DMS79 treated with DMSO at 0.1 percent for 48 hours (cell line): ENCODE measurements at regions not wholly inside any gene's neighbourhood (a gene's known extent, or its start where the extent isn't known, plus 50 kb on each side); places are given as distances from the start of the nearest gene placed in this dataset.

Experiments used
- DNase-seq: peaks from one replicate; lab custom pipeline; 2025; lab: John Stamatoyannopoulos, UW

DNA sequence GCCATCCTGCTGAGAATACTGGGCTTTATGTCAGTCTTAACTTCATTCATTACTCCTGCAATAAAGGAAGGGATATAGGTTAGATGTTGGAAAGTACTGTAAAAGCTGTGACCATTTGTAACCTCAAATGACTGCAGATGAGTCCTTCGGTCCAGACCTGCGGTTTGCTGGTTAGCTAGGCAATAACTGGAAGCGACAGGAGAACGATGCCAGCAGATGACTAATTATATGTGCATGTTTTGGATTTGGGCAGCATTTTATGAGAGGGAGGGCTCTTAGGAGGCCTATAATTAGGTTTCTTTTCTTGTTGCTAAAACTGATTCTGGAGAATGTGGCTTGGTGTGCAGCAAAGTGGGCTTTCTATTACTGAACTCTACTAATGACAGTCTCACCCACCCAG, 205.6 kb downstream of the TMEM182 start:
- DNase-seq = no peak

DNA sequence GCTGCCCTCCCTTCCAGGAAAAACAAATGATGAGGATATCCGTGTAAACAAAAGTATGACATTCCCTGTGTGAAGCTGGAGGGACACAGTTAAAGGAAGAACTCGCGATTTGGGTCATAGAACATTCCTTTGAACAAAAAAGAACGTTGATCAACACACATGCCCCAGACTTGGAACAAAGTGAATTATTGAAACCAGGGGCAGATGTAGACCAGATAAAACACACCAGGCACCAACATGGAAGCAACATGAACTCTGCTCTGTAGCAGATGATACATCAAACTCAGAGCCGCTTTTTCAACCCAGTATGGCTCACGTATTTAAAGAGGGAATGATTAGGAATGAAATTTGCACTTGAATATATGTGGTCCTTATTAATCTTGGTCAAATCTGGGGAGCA, 206.5 kb downstream of the TMEM182 start:
- no peak for DNase-seq

DNA sequence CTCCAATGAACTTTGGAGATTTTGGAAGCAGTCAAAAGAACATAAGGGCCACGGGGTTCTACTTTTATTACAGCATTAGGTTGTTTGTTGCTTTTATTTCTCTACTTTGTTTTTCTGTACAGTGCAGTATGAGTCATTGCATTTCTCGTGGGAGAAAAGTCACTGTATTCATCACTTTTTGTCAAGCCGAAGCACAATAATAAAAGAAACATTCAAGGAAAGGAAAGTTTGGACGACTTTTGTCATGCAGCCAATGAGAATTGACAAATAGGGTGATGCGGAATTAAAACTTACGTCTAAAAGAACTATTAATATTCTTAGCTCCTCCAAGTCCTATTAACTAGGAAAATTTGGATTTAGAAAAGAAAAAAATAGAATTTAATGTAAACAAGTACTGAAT, 209.9 kb downstream of the TMEM182 start:
- no peak for DNase-seq

DNA sequence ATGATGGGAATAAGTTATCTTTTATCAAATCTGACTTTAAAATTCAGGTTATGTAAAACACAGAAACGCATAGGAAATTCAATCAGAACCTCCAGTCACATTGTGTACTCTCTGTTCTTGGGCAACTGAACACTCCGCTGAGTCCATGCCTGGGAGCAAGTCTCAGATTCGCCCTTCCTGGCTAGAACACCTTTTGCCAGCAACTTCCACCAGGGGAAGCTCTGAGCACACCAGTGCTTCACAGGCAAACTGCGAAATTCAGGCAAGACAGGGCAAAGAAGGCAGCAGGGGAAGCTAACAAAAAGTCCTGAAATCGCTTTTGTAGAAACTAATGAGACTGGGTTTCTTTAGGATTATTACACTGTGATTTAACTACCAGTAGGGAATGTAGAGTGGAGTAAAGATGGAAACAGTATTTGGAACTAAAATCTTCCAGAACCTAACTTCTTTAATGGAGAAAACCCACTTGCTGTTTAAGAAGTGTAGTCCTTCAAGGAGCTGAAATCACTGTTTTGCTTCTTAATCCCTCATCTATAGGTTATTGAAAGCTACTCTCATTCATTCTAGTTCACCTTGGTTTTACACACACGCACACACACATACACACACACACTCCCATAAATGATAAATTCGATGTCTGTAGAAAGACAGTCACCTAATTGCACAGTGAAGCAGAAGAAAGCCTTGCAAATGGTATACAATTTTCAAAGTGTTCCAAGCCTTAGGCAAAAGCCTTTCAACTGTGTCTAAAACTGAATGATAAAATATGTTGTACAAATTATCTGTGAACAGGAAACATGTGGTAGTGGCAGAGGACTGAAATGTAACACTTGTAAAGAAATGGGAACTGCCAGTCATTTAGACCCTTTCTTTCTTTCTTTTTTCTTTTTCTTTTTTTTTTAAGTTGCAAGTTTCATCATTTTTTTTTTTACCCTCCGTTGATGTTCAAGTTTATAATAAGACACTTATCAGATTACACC, 214.5 kb downstream of the TMEM182 start:
- DNase-seq = no peak

DNA sequence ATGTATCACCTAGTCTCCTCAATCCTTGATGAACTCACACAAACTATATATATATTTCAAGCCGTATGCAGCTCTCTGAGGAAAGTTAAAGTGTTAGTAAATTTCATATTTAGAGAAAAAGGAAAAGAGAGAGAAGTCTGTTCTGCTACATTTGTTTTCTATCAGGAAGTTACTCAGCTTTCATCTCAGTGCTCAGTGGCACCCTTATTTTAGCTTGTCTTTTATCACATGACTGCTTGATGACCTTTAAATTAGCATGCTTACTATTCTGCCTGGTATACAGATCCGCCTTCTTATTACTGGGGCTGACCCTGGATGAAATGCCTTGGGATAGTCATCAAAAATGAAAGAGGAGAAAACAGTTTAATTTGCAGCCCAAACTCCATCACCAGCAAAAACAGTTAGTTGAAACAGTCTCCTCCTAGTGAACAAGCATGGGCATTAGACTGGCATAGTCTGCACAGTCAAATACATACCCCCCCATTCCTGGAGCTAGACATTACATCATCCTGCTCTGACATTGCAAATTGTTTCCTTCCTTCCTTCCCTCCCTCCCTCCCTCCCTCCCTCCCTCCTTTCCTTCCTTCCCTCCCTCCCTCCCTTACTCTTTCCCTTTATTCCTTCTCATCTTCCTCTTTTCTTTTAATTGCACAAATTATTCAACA, 215.7 kb downstream of the TMEM182 start:
- DNase-seq = no peak

DNA sequence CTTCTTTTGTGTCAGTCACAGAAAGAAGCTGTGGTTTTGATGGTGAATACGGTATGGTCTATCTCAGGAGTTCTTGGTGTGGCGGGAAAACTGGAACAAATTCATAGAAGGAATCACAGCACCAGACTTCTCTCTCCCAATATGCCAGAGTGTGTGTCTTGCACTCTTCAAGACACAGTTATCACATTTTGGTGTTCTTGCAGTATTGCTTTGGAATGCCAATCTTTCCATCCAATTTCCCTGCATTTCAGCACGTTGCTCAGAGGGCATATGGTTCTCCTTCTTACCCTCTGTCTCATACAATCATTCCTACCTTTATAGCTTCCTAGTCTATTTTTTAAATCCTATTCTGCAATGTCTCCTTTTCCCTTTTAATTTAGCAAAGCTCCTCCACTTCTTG, 216.3 kb downstream of the TMEM182 start:
- DNase-seq = no peak

DNA sequence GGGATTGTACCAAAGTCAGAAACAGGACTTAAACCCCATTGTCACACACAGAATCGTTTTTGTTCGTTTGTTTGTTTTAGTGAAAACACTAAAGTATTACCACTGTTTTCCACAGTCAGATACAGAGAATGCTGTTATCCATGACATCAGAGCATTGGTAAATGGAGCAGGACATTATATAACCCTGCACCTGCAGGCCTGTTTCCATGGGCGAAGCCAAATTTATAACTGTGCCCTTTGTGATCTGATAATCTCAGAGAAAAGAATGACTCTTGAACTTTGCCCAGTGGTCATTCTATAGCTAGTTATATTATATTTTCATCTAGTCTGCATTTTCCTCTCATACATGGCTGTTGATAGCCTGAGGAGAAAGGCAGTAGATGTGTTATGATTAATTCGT, 217.6 kb downstream of the TMEM182 start:
- DNase-seq = no peak

GRCh38 chr2:102983786-102984185, 222.0 kb downstream of the TMEM182 start:
- DNase-seq = no peak

DNA sequence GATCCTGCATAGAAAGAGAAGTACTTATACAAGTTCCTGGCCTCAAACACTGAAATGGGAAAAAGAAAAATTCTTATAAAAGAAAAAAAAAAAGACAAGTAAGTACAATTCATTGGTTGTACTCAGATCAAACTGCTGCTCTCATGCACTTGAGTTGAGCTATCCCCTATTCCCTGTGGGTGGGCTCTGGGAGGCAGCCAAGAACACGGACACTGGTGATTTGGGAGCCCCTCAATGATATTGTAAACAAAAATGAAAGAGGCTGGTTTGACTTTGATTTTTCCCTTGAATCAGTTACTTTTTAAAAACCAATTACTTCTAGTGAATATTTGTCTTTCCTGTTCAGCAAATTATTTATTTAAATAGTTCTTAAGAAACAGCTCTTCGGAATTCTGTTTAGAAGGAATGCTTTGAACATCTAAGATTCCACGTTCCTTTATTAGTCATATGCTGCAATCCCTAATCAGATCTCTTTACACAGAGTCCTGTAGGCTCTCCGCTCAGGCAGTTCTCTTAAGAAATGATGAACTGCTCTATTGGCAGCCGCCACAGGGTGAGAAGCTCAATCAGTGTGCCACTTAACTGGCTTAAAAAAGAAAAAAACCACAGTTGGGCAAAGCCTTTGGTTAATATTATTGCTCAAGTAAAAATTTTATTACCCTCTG, 225.1 kb downstream of the TMEM182 start:
- DNase-seq = no peak

- DNase-seq = no peak
Measured at GRCh38 chr2:102992607-102993006, 230.8 kb downstream of the TMEM182 start.

GRCh38 chr2:102999958-103000357, 238.1 kb downstream of the TMEM182 start:
- no peak for DNase-seq

DNA sequence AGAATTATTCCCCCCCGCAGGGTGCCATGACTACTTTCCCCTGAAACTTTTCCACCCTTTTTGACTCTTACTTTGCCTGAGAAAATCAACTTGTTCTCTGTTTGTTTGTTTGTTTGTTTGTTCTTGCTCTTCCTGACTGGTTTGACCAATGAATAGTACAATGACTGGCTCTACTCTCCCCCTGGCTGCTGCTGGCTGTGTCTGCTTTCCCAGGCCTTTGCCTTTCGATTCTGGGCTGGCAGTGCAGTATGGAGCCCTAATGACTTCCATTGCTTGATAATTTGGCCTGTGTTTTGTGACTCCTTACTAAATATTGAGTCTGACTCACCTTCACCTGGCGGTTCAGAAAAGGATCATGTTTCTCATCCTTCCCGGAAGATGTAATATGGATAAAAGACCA, 241.1 kb downstream of the TMEM182 start:
- DNase-seq = no peak

DNA sequence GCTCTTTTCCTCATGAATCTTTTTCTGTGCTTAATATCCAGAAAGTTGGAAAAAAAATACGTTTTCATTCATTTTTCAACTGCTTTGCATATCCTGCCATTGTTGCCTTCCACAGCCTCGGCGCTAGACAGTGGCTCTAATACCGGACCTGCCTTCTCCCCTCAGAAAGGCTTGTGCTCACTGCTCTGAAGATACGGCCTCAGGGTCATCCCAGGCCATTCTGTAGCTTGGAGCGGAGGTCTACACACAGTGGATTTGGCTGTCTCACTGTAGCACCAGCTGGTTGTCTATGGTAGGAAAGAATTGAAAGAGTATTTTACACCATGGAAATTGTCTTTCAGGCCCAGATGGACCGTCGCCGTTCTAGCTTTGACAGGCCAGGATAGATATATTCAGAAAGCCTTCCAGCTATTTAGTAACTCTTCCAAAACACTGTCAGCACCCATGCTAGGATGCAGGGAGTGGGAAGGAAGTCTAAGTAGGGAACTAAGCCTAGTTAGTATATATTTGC, 242.0 kb downstream of the TMEM182 start:
- no peak for DNase-seq

DNA sequence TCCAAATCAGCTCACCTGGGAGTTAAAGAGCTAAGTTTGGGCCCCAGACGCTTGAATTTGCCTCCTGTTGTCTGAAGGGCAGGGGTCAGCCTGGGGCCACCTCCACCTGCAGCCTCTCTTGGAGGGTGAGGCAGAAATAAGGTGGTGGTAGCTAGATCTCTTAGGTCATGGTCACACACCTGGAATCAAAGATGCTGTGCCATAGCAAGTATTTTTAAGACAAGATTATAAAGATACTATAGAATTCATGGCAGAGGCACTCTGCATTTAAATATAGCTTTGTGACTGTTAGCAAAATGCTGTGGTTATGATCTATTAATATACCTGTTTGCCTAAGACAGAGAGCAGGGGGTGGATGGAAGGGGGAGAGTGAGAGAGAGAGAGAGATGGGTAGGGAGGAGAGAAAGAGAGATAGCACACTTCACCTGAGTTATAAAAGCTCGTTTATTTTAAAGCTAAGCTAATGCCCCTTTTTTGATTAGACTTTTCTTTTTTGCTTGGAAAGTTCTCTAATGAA, 242.7 kb downstream of the TMEM182 start:
- no peak for DNase-seq

DNA sequence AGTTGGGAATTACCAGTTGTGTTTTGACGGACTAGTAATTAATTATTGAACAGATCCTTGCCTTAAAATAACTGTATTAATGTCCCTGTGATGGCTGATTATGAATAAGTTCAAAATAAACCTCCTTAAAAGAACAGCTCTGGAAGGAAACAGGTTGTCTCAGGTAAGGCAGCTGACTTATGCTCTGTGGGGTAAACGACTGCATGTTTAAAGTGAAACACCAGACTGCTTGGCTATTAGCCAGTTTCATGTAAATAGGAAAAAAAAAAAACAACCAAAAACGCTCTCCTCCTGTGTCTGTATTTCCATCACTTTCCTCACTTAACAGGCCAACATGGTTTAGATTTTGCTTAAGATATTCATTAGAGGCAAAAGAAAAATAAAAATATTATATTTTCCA, 243.6 kb downstream of the TMEM182 start:
- DNase-seq = no peak

DNA sequence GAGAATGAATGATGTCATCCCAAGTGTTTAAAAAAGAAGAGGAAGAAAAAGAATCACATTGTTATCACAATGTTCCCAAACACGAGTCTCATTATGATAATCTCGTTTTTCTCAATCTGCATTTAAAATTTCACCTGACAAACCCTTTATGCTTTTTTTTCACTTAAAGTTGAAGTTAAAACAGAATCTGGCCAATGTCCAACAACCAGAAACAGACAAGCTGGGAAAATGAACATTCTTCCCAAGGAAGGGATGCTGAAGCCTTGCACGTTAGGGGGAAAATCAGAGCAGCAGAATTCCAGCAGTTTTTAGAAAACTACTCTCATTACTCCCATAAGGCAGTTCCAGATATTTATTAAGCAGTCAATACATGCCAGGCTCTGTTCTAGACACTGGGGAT, 245.3 kb downstream of the TMEM182 start:
- DNase-seq = no peak

GRCh38 chr2:103008586-103008985, 246.8 kb downstream of the TMEM182 start:
- no peak for DNase-seq

DNA sequence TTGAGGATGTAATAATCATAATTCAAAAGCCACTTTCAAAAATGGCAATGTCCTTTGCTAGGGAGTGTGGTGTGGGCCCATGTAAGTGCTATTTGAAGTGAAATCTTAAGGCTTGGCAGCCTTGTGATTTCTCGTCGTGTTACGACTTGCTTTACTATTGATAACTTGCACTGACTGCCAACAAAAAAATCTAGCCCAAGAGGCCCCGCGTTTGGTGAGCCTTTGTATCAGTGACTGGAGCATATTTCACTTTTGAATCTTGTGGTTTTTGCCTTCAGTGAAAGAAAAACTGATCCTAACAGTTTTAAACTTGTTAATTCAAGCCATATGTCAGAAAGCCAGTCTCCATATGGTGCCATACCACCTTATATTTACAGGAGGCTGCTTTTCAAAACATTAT, 248.0 kb downstream of the TMEM182 start:
- DNase-seq = no peak

DNA sequence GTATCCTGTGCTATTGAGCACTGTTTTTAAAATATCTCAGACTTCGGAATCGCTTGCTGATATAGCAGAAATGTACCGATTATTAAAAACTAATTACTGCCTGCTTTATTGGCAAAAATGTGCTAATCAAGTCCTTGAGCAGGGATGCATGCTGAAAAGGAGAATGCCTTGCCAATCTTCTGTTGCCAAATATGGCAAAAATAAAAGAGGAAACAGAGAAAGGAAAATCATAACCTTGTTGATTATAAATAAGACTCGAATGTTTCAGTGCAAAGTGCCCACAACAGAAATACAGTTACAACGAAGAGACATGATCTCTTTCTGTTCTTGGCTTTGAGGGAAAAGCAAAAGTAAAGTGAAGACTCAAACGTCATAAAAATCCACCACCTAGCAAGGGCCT, 248.5 kb downstream of the TMEM182 start:
- no peak for DNase-seq

DNA sequence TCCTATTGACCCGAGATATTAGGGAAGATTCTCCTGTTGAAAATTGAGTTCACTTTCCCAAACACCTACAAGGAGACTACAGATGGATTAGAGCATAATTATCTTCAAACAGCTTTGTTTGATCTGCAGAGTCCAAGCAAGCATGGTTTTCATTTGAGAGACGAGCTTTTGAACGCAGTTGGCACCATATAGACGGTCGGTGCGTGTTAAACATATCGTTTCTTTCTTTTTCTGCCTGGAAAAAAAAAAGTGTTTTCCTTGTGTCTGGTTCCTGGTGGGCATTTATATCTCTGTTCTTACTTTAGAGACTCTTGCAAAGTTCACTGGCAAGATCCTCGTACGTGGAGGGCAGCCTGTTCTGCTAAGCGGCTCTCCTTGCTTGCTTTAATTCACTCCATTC, 248.9 kb downstream of the TMEM182 start:
- DNase-seq = no peak

- no peak for DNase-seq
Measured at GRCh38 chr2:103012590-103012989, 250.8 kb downstream of the TMEM182 start.

DNA sequence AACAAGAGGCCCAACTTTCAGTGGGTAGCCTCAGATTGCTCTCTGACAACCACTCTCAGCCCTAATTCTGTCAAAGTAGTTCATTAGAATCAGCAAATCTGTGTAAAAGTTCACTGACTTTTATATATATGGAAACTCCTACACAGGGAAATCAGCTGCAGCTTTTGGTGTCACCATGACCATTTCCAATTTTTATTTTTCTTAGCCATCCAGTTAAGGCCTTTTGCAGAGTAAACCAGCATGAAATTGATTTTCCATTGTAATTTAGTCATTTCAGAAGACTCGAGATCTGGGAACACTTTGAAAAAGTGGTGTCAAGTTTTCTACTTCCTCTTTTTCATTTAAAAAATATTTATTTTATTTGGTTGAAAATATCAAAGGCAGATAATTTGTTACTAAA, 263.2 kb downstream of the TMEM182 start:
- no peak for DNase-seq
